ENCODE measurements at regions not wholly inside any gene's neighbourhood (a gene's known extent, or its start where the extent isn't known, plus 50 kb on each side); places are given as distances from the start of the nearest gene placed in this dataset.

DNA sequence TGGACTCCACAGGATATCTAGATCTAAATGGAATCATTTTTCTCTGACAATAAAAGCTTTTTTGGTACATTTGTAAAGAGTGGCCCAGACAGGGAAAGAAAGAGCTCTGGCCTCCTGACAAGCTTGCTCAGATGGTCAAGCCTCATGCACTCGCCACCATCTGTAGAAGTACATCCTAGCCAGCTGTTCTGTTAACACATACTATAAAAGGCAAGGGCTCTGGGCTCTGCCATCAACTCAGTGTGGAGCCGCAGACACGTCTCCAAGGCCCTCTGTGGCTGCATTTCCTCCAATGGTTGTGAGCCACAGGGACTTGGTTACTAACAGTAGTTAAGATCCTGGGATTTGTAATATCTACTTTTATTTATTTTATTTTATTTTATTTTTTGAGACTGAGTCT is 70.8 kb upstream of the KDM7A start:
- no TSS peak for BruUV-seq (replicated peaks)
- no peaks in the 10 kb centered on the region for H3K9me3 Mint-ChIP-seq (ENCODE audit: low read depth, unreplicated experiment)
- CTCF ChIA-PET, result no interaction called here
- H3K27me3 Mint-ChIP-seq (ENCODE audit: unreplicated experiment), result no peaks in the 10 kb centered on the region
- TF ChIP-seq, protein P1, sequence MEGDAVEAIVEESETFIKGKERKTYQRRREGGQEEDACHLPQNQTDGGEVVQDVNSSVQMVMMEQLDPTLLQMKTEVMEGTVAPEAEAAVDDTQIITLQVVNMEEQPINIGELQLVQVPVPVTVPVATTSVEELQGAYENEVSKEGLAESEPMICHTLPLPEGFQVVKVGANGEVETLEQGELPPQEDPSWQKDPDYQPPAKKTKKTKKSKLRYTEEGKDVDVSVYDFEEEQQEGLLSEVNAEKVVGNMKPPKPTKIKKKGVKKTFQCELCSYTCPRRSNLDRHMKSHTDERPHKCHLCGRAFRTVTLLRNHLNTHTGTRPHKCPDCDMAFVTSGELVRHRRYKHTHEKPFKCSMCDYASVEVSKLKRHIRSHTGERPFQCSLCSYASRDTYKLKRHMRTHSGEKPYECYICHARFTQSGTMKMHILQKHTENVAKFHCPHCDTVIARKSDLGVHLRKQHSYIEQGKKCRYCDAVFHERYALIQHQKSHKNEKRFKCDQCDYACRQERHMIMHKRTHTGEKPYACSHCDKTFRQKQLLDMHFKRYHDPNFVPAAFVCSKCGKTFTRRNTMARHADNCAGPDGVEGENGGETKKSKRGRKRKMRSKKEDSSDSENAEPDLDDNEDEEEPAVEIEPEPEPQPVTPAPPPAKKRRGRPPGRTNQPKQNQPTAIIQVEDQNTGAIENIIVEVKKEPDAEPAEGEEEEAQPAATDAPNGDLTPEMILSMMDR (IDR thresholded peaks at IDR 0.05; ENCODE audit: unreplicated experiment), result no peak
- H3K4me3 Mint-ChIP-seq (ENCODE audit: low read depth, unreplicated experiment), result no peak overlapping the region
- DNase-seq, result no peak
- no peaks in the 10 kb centered on the region for H3K36me3 Mint-ChIP-seq (ENCODE audit: insufficient read depth, unreplicated experiment)
- H3K27ac Mint-ChIP-seq (ENCODE audit: unreplicated experiment), result no peak overlapping the region
- intact Hi-C loops (cut with micrococcal nuclease; ENCODE audit: unreplicated experiment), result no loop called here
- peaks cover 12% of the 10 kb centered on the region for H3K4me1 Mint-ChIP-seq (ENCODE audit: low read depth, unreplicated experiment)

DNA sequence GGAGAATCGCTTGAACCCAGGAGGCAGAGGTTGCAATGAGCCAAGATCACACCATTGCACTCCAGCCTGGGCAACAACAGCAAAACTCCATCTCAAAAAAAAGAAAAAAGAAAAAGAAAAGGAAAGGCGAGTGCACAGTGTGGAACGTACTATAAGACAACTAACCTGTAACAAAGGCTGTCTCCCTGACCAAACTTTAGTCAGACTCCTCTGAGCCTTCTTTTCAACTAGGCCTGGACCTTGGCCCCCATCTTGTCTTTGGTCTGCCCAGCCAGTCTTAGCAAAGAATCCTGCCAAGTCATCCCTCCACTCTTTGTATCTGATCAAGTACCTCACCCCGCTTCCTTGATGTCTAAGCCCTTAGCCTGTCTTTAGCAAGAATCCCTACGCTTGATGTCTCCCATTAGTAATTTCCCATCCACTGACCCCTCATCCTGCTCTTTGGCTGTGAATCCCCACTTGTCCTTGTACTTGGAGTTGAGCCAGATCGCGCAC is 68.9 kb upstream of the KDM7A start:
- H3K9me3 Mint-ChIP-seq (ENCODE audit: low read depth, unreplicated experiment), result no peaks in the 10 kb centered on the region
- no TSS peak for BruUV-seq (replicated peaks)
- TF ChIP-seq, protein P1 (IDR thresholded peaks at IDR 0.05; ENCODE audit: unreplicated experiment), result no peak
- intact Hi-C loops (cut with micrococcal nuclease; ENCODE audit: unreplicated experiment), result no loop called here
- peaks cover 19% of the 10 kb centered on the region for H3K4me1 Mint-ChIP-seq (ENCODE audit: low read depth, unreplicated experiment)
- H3K27ac Mint-ChIP-seq (ENCODE audit: unreplicated experiment), result no peak overlapping the region
- CTCF ChIA-PET, result no interaction called here
- no peaks in the 10 kb centered on the region for H3K36me3 Mint-ChIP-seq (ENCODE audit: insufficient read depth, unreplicated experiment)
- H3K4me3 Mint-ChIP-seq (ENCODE audit: low read depth, unreplicated experiment), result no peak overlapping the region
- H3K27me3 Mint-ChIP-seq (ENCODE audit: unreplicated experiment), result no peaks in the 10 kb centered on the region
- DNase-seq, result no peak

DNA sequence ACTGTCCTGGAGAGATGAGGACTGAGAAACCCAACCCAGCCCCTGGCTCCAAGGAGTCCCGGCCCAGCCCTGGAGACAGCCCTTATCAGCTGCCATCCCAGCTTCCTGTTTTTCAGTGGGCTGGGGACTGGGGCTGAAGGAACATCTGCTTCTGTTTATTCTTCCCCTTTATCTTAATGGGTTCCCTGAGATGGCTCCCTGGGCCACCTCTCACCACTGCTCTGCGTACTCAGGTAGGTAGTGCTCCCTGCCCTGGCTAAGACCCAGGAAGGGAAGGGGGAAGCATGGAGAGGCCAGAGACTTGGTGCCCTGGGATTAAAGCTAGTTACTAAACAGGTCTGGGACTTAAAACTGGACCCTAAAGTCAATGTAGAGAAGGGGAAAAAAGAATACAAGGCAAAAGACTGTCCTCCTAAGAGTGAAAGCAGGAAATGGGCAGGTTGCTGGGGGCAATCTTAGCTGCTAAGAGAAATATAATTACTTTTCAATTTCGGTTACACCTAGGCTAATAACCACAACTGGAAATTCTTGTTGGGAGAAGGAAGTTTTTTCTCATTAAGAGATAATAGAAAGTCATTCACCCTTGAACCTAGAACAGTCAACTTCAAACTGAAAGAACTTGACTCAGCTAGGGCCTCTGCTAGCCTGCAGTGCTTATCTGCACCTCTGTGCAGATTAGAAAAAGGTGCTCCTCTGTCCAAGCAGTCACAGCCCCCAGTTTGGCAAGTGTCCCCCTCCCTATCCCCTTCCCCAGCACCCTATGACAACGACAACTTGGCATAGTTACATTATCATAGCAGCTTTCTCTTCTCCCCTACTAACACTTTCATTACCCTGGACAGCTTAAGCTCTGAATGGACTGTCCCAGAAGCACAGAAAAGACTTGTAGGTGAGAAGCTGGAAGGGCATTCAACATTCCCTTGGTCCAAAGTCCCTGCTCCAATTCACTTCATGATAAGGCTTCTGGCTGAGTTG is 65.6 kb upstream of the KDM7A start:
- Mint-ChIP-seq H3K4me3 (ENCODE audit: low read depth, unreplicated experiment) (no peak overlapping the region), H3K4me1 (ENCODE audit: low read depth, unreplicated experiment) (peaks cover 18% of the 10 kb centered on the region), H3K27ac (ENCODE audit: unreplicated experiment) (no peak overlapping the region), H3K27me3 (ENCODE audit: unreplicated experiment) (no peaks in the 10 kb centered on the region), H3K9me3 (ENCODE audit: low read depth, unreplicated experiment) (no peaks in the 10 kb centered on the region), H3K36me3 (ENCODE audit: insufficient read depth, unreplicated experiment) (no peaks in the 10 kb centered on the region)
- BruUV-seq (replicated peaks), result no TSS peak
- intact Hi-C loops (cut with micrococcal nuclease; ENCODE audit: unreplicated experiment), result no loop called here
- TF ChIP-seq, protein P1 (IDR thresholded peaks at IDR 0.05; ENCODE audit: unreplicated experiment), result no peak
- DNase-seq, result no peak
- CTCF ChIA-PET, result interaction anchor here (0.7 kb wide), 1 partner anchor 1048 kb away, joined by 3 read pairs; no protein-coding TSS in a partner anchor

DNA sequence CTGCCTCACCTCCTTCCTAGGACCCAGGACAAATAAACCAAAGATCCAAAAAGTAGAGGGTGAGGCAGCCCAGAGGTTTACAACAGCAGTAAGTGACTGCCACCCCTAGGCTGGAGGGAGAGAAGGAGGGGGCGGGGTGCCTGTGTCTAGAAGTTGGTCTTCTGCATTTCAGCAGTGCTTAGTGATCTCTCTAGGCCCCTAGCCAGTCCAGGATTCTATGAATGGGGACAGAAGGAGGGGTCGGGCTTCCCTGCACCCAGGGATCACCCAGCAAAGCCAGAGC is 62.8 kb upstream of the KDM7A start:
- Mint-ChIP-seq H3K9me3 (ENCODE audit: low read depth, unreplicated experiment) (no peaks in the 10 kb centered on the region), H3K27ac (ENCODE audit: unreplicated experiment) (no peak overlapping the region), H3K4me3 (ENCODE audit: low read depth, unreplicated experiment) (no peak overlapping the region), H3K36me3 (ENCODE audit: insufficient read depth, unreplicated experiment) (no peaks in the 10 kb centered on the region), H3K27me3 (ENCODE audit: unreplicated experiment) (no peaks in the 10 kb centered on the region), H3K4me1 (ENCODE audit: low read depth, unreplicated experiment) (peaks cover 18% of the 10 kb centered on the region)
- DNase-seq, result no peak
- TF ChIP-seq, protein P1 (IDR thresholded peaks at IDR 0.05; ENCODE audit: unreplicated experiment), result no peak
- BruUV-seq (replicated peaks), result no TSS peak
- intact Hi-C loops (cut with micrococcal nuclease; ENCODE audit: unreplicated experiment), result no loop called here
- CTCF ChIA-PET, result no interaction called here

Measured in Calu3 (cell line).